HEK293 (cell line): ENCODE measurements at regions not wholly inside any gene's neighbourhood (a gene's known extent, or its start where the extent isn't known, plus 50 kb on each side); places are given as distances from the start of the nearest gene placed in this dataset.

Source experiments
- CTCF ChIA-PET: fragments of 350-600 bp; formaldehyde crosslinking; extraction: SDS; loops from one replicate; lab custom pipeline; 2021; ENCODE audit warnings: antibody characterized with exemption; lab: Yijun Ruan, JAX
- POLR2A ChIA-PET: fragments of 300-600 bp; formaldehyde crosslinking; extraction: SDS; loops from one replicate; lab custom pipeline; 2020; ENCODE audit warnings: antibody characterized with exemption, inconsistent platforms; lab: Yijun Ruan, JAX
- H3K27ac ChIP-seq: fragments of 200-500 bp; sonication (Bioruptor generic); 2 replicates; pipeline ENCODE4 v1.5.1; 2014; ENCODE audit warnings: low read depth, low read length, control low read depth, inconsistent platforms; ENCODE audit errors: extremely low read depth
- H3K36me3 ChIP-seq, 2 experiments: fragments of 200-500 bp in 1 of 2; sonication (Bioruptor generic) in 1 of 2; 1 replicate in 1 of 2; 2 replicates in 1 of 2; pipeline ENCODE4 v1.5.1; 2014 to 2017; ENCODE audit warnings: inconsistent platforms in 2 of 2, low read length in 2 of 2; ENCODE audit not compliant: control insufficient read depth in 2 of 2, insufficient read depth in 1 of 2
- H3K4me1 ChIP-seq: fragments of 200-500 bp; sonication (Bioruptor generic); 2 replicates; pipeline ENCODE4 v1.5.1; 2014; ENCODE audit warnings: mild to moderate bottlenecking, low read length, inconsistent platforms; ENCODE audit not compliant: control insufficient read depth, insufficient read depth
- H3K4me3 ChIP-seq: 2 replicates; pipeline ENCODE4 v1.5.1; 2011; ENCODE audit warnings: low read depth, mild to moderate bottlenecking, control low read depth, low read length, moderate library complexity
- H3K9me3 ChIP-seq: fragments of 200-500 bp; sonication (Bioruptor generic); 2 replicates; pipeline ENCODE4 v1.5.1; 2014; ENCODE audit warnings: low read depth, low read length, inconsistent platforms; ENCODE audit not compliant: control insufficient read depth, insufficient read depth
- BCL11B ChIP-seq: fragments of 450-650 bp; formaldehyde crosslinking; IDR thresholded peaks from 2 replicates; pipeline ENCODE4 v1.5.1; 2016; ENCODE audit warnings: low read depth, missing biosample characterization, missing genetic modification characterization
- HOXD13 ChIP-seq: sonication (generic); formaldehyde crosslinking; IDR thresholded peaks from 2 replicates; pipeline ENCODE4 v1.8.0; 2022; ENCODE audit warnings: missing genetic modification reagents, borderline replicate concordance
- KLF1 ChIP-seq: fragments of 450-650 bp; formaldehyde crosslinking; IDR thresholded peaks from 2 replicates; pipeline ENCODE4 v1.5.1; 2016; ENCODE audit warnings: missing biosample characterization, missing genetic modification characterization
- KLF8 ChIP-seq: fragments of 450-650 bp; formaldehyde crosslinking; IDR thresholded peaks from 2 replicates; pipeline ENCODE4 v1.5.1; 2016; ENCODE audit warnings: missing biosample characterization, missing genetic modification characterization
- KLF9 ChIP-seq: fragments of 450-650 bp; formaldehyde crosslinking; IDR thresholded peaks from 2 replicates; pipeline ENCODE4 v1.5.1; 2016; ENCODE audit warnings: missing biosample characterization, missing genetic modification characterization, low read depth
- MEIS1 ChIP-seq: sonication (generic); formaldehyde crosslinking; IDR thresholded peaks from 2 replicates; pipeline ENCODE4 v1.8.1; 2022; ENCODE audit warnings: missing genetic modification reagents, mild to moderate bottlenecking, borderline replicate concordance
- SETDB1 ChIP-seq: IDR thresholded peaks from one replicate; pipeline ENCODE4 v1.6.1; 2017; ENCODE audit warnings: mild to moderate bottlenecking, low read length, moderate library complexity, mixed read lengths; ENCODE audit not compliant: insufficient read length
- SP2 ChIP-seq: fragments of 450-650 bp; formaldehyde crosslinking; IDR thresholded peaks from 2 replicates; pipeline ENCODE4 v1.5.1; 2016; ENCODE audit warnings: missing biosample characterization, missing genetic modification characterization
- SP3 ChIP-seq: fragments of 450-650 bp; formaldehyde crosslinking; IDR thresholded peaks from 2 replicates; pipeline ENCODE4 v1.5.1; 2016; ENCODE audit warnings: missing biosample characterization, missing genetic modification characterization
- TCF7L2 ChIP-seq: IDR thresholded peaks from 2 replicates; pipeline ENCODE4 v1.6.1; 2011; ENCODE audit warnings: low read depth, mild to moderate bottlenecking, inconsistent platforms, low read length, moderate library complexity, borderline replicate concordance
- ZFP41 ChIP-seq: fragments of 450-650 bp; formaldehyde crosslinking; IDR thresholded peaks from 2 replicates; pipeline ENCODE4 v1.5.1; 2016; ENCODE audit warnings: missing biosample characterization, missing genetic modification characterization, borderline replicate concordance
- ZNF114 ChIP-seq: fragments of 450-650 bp; formaldehyde crosslinking; IDR thresholded peaks from 2 replicates; pipeline ENCODE4 v1.5.0; 2017; ENCODE audit warnings: missing biosample characterization, missing genetic modification characterization
- ZNF133 ChIP-seq: fragments of 450-650 bp; formaldehyde crosslinking; IDR thresholded peaks from 2 replicates; pipeline ENCODE4 v1.5.1; 2016; ENCODE audit warnings: missing biosample characterization, missing genetic modification characterization
- ZNF155 ChIP-seq: fragments of 450-650 bp; formaldehyde crosslinking; IDR thresholded peaks from 2 replicates; pipeline ENCODE4 v1.5.1; 2016; ENCODE audit warnings: missing biosample characterization, missing genetic modification characterization
- ZNF266 ChIP-seq: fragments of 450-650 bp; formaldehyde crosslinking; IDR thresholded peaks from 2 replicates; pipeline ENCODE4 v1.5.1; 2016; ENCODE audit warnings: missing biosample characterization, missing genetic modification characterization, low read depth
- ZNF354C ChIP-seq: fragments of 450-650 bp; formaldehyde crosslinking; IDR thresholded peaks from 2 replicates; pipeline ENCODE4 v1.5.1; 2016; ENCODE audit warnings: missing biosample characterization, missing genetic modification characterization, low read depth, borderline replicate concordance
- ZNF366 ChIP-seq: fragments of 450-650 bp; formaldehyde crosslinking; conservative IDR thresholded peaks from 2 replicates; pipeline ENCODE4 v1.5.1; 2016; ENCODE audit warnings: missing biosample characterization, missing genetic modification characterization
- ZNF394 ChIP-seq: fragments of 450-650 bp; formaldehyde crosslinking; IDR thresholded peaks from 2 replicates; pipeline ENCODE4 v1.5.1; 2016; ENCODE audit warnings: missing biosample characterization, missing genetic modification characterization, mild to moderate bottlenecking, moderate library complexity, borderline replicate concordance
- ZNF416 ChIP-seq: fragments of 450-650 bp; formaldehyde crosslinking; IDR thresholded peaks from 2 replicates; pipeline ENCODE4 v1.5.1; 2016; ENCODE audit warnings: missing biosample characterization, missing genetic modification characterization
- ZNF571 ChIP-seq: fragments of 450-650 bp; formaldehyde crosslinking; IDR thresholded peaks from 2 replicates; pipeline ENCODE4 v1.5.0; 2017; ENCODE audit warnings: missing biosample characterization, missing genetic modification characterization
- ZNF580 ChIP-seq: fragments of 450-650 bp; formaldehyde crosslinking; IDR thresholded peaks from 2 replicates; pipeline ENCODE4 v1.5.1; 2016; ENCODE audit warnings: missing biosample characterization, missing genetic modification characterization
- ZNF747 ChIP-seq: fragments of 450-650 bp; formaldehyde crosslinking; IDR thresholded peaks from 2 replicates; pipeline ENCODE4 v1.5.1; 2016; ENCODE audit warnings: missing biosample characterization, missing genetic modification characterization
- ZNF785 ChIP-seq: fragments of 450-650 bp; formaldehyde crosslinking; IDR thresholded peaks from 2 replicates; pipeline ENCODE4 v1.5.1; 2016; ENCODE audit warnings: missing biosample characterization, missing genetic modification characterization
- ZSCAN16 ChIP-seq: fragments of 450-650 bp; formaldehyde crosslinking; IDR thresholded peaks from 2 replicates; pipeline ENCODE4 v1.5.1; 2016; ENCODE audit warnings: missing biosample characterization, missing genetic modification characterization
- TF ChIP-seq, protein P1 (sequence below): fragments of 450-650 bp; formaldehyde crosslinking; IDR thresholded peaks from 2 replicates; pipeline ENCODE4 v1.5.1; 2016; ENCODE audit warnings: missing biosample characterization, missing genetic modification characterization
- TF ChIP-seq, protein P2 (sequence below): fragments of 450-650 bp; formaldehyde crosslinking; IDR thresholded peaks from 2 replicates; pipeline ENCODE4 v1.5.1; 2016; ENCODE audit warnings: missing biosample characterization, missing genetic modification characterization

DNA sequence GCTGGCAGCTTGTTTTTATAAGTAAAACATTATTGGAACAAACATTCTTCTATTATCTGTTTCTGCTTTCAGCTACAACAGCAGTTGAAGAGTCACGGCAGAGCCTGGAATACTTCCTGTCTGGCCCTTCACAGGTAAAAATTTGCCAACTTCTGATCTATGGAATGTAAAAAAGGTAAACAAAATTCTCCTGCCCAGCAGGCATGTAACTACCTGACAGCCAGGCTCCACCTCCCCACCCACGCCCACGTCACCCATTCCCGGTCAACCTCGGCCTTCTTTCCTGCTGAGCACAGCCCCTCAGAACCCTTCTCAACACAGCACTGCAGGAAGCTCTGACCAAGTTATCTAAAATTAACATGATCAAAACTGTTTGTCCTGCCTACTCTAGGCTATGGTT is 166.0 kb downstream of the DLL1 start:
- TF ChIP-seq KLF8 (tag by site-specific recombination), result no peak
- TF ChIP-seq ZFP41 (tag by site-specific recombination), result no peak
- no peak for TF ChIP-seq TCF7L2
- TF ChIP-seq SETDB1, result no peak
- TF ChIP-seq ZNF785 (tag by site-specific recombination), result no peak
- TF ChIP-seq BCL11B, result no peak
- TF ChIP-seq ZNF394 (tag by site-specific recombination), result no peak
- TF ChIP-seq ZNF114, result no peak
- TF ChIP-seq ZNF155, result no peak
- no peak for TF ChIP-seq MEIS1 (CRISPR knock-in tag)
- TF ChIP-seq, protein P1, sequence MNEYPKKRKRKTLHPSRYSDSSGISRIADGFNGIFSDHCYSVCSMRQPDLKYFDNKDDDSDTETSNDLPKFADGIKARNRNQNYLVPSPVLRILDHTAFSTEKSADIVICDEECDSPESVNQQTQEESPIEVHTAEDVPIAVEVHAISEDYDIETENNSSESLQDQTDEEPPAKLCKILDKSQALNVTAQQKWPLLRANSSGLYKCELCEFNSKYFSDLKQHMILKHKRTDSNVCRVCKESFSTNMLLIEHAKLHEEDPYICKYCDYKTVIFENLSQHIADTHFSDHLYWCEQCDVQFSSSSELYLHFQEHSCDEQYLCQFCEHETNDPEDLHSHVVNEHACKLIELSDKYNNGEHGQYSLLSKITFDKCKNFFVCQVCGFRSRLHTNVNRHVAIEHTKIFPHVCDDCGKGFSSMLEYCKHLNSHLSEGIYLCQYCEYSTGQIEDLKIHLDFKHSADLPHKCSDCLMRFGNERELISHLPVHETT (tag by site-specific recombination), result no peak
- no peak for TF ChIP-seq HOXD13 (CRISPR knock-in tag)
- CTCF ChIA-PET, result interaction anchor here (0.6 to 1.2 kb wide), 2 partner anchors 165 to 392 kb away, joined by 3 to 4 read pairs; no protein-coding TSS in a partner anchor

GRCh38 chr6:170124150-170124549 is 166.7 kb downstream of the DLL1 start:
- POLR2A ChIA-PET, result no interaction called here
- CTCF ChIA-PET, result no interaction called here

More for the DNA sequence above, 166.0 kb downstream of the DLL1 start:
- 0 out of 2 replicates have a peak, but pooled peaks cover under 1% of the 10 kb centered on the region for H3K9me3 ChIP-seq
- H3K4me3 ChIP-seq, result no peak overlapping the region
- no peak overlapping the region for H3K27ac ChIP-seq
- H3K36me3 ChIP-seq, result no peaks in the 10 kb centered on the region
- H3K4me1 ChIP-seq, result no peaks in the 10 kb centered on the region
- POLR2A ChIA-PET, result no interaction called here

More at GRCh38 chr6:170124150-170124549, 166.7 kb downstream of the DLL1 start:
- Histone ChIP-seq H3K27ac (no peak overlapping the region), H3K9me3 (0 out of 2 replicates have a peak, but pooled peaks cover 2% of the 10 kb centered on the region), H3K4me3 (no peak overlapping the region)
- TF ChIP-seq ZNF354C (tag by site-specific recombination) (no peak), ZNF580 (tag by site-specific recombination) (no peak), SP2 (tag by site-specific recombination) (no peak), ZNF416 (no peak), KLF9 (no peak), KLF1 (tag by site-specific recombination) (no peak), ZNF747 (no peak), ZNF571 (tag by site-specific recombination) (no peak), ZNF366 (tag by site-specific recombination) (no peak), SP3 (tag by site-specific recombination) (no peak), ZSCAN16 (tag by site-specific recombination) (no peak), ZNF133 (tag by site-specific recombination) (no peak), ZNF266 (tag by site-specific recombination) (no peak)
- TF ChIP-seq, protein P2, sequence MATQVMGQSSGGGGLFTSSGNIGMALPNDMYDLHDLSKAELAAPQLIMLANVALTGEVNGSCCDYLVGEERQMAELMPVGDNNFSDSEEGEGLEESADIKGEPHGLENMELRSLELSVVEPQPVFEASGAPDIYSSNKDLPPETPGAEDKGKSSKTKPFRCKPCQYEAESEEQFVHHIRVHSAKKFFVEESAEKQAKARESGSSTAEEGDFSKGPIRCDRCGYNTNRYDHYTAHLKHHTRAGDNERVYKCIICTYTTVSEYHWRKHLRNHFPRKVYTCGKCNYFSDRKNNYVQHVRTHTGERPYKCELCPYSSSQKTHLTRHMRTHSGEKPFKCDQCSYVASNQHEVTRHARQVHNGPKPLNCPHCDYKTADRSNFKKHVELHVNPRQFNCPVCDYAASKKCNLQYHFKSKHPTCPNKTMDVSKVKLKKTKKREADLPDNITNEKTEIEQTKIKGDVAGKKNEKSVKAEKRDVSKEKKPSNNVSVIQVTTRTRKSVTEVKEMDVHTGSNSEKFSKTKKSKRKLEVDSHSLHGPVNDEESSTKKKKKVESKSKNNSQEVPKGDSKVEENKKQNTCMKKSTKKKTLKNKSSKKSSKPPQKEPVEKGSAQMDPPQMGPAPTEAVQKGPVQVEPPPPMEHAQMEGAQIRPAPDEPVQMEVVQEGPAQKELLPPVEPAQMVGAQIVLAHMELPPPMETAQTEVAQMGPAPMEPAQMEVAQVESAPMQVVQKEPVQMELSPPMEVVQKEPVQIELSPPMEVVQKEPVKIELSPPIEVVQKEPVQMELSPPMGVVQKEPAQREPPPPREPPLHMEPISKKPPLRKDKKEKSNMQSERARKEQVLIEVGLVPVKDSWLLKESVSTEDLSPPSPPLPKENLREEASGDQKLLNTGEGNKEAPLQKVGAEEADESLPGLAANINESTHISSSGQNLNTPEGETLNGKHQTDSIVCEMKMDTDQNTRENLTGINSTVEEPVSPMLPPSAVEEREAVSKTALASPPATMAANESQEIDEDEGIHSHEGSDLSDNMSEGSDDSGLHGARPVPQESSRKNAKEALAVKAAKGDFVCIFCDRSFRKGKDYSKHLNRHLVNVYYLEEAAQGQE, result no peak
- TF ChIP-seq, all 188 proteins: peak for 0
- no peaks in the 10 kb centered on the region for H3K36me3 ChIP-seq
- no peaks in the 10 kb centered on the region for H3K4me1 ChIP-seq
